GM23338 (cell line): ENCODE measurements at regions not wholly inside any gene's neighbourhood (a gene's known extent, or its start where the extent isn't known, plus 50 kb on each side); places are given as distances from the start of the nearest gene placed in this dataset.

Experiments used
- ATAC-seq: fragments of 200-7000 bp; cut with Tn5 transposase; 3 replicates; pipeline ENCODE4 v1.9.1; 2020
- DNase-seq: peaks from one replicate; pipeline ENCODE4 v3.0.0-alpha.2; 2015; ENCODE audit warnings: low spot score
- H2AFZ ChIP-seq: fragments of 200-600 bp; sonication (generic); 2 replicates; pipeline ENCODE4 v1.8.0; 2016; ENCODE audit warnings: antibody characterized with exemption, mild to moderate bottlenecking, moderate library complexity
- H3F3A ChIP-seq: fragments of 200-600 bp; sonication (generic); replicated peaks from 2 replicates; pipeline ENCODE4 v1.8.0; 2017; ENCODE audit warnings: antibody characterized with exemption, mixed run types, low read depth
- H3K27ac ChIP-seq: fragments of 200-600 bp; sonication (generic); 2 replicates; pipeline ENCODE4 v1.6.1; 2016; ENCODE audit warnings: low read depth
- H3K27me3 ChIP-seq: fragments of 200-600 bp; sonication (generic); 2 replicates; pipeline ENCODE4 v1.8.0; 2016; ENCODE audit warnings: mild to moderate bottlenecking, mixed run types, moderate library complexity; ENCODE audit not compliant: insufficient read depth
- H3K36me3 ChIP-seq: fragments of 200-600 bp; sonication (generic); 2 replicates; pipeline ENCODE4 v1.8.0; 2016; ENCODE audit warnings: mild to moderate bottlenecking; ENCODE audit not compliant: insufficient read depth
- H3K4me1 ChIP-seq: fragments of 200-600 bp; sonication (generic); 2 replicates; pipeline ENCODE4 v1.8.0; 2016; ENCODE audit warnings: mild to moderate bottlenecking, moderate library complexity; ENCODE audit not compliant: insufficient read depth
- H3K4me2 ChIP-seq: fragments of 200-600 bp; sonication (generic); 2 replicates; pipeline ENCODE4 v1.7.1; 2017; ENCODE audit warnings: mixed run types
- H3K4me3 ChIP-seq: fragments of 200-600 bp; sonication (generic); 2 replicates; pipeline ENCODE4 v1.6.1; 2016; ENCODE audit warnings: mixed run types
- H3K79me2 ChIP-seq: fragments of 200-600 bp; sonication (generic); replicated peaks from 2 replicates; pipeline ENCODE4 v1.8.0; 2017; ENCODE audit warnings: mild to moderate bottlenecking; ENCODE audit not compliant: insufficient read depth
- H3K9me2 ChIP-seq: fragments of 200-600 bp; sonication (generic); 2 replicates; pipeline ENCODE4 v1.8.0; 2017; ENCODE audit not compliant: insufficient read depth
- H4K20me1 ChIP-seq: fragments of 200-600 bp; sonication (generic); replicated peaks from 2 replicates; pipeline ENCODE4 v1.8.0; 2017; ENCODE audit warnings: mild to moderate bottlenecking; ENCODE audit not compliant: insufficient read depth
- H3K27ac Mint-ChIP-seq: 2 replicates; pipeline ENCODE4 v1.8.0; 2020; ENCODE audit warnings: inconsistent platforms, mild to moderate bottlenecking, moderate library complexity, mixed read lengths
- H3K27me3 Mint-ChIP-seq: 3 replicates; pipeline ENCODE4 v1.8.0; 2022; ENCODE audit warnings: low read depth, mild to moderate bottlenecking, moderate library complexity, mixed read lengths, inconsistent platforms; ENCODE audit not compliant: insufficient read depth, poor library complexity
- H3K36me3 Mint-ChIP-seq: 3 replicates; pipeline ENCODE4 v1.8.0; 2021; ENCODE audit warnings: low read depth, mild to moderate bottlenecking, inconsistent platforms, moderate library complexity, mixed read lengths
- H3K4me1 Mint-ChIP-seq: 3 replicates; pipeline ENCODE4 v1.8.0; 2020; ENCODE audit warnings: mild to moderate bottlenecking, inconsistent platforms, mixed read lengths
- H3K4me3 Mint-ChIP-seq: 3 replicates; pipeline ENCODE4 v1.8.0; 2021; ENCODE audit warnings: moderate library complexity, mild to moderate bottlenecking, inconsistent platforms, mixed read lengths
- H3K9me3 Mint-ChIP-seq: 3 replicates; pipeline ENCODE4 v1.8.0; 2020; ENCODE audit warnings: moderate library complexity, mild to moderate bottlenecking, inconsistent platforms, mixed read lengths
- CREB1 ChIP-seq: fragments of 250-450 bp; sonication (Bioruptor Pico); IDR thresholded peaks from 2 replicates; pipeline ENCODE4 v1.5.0; 2020; ENCODE audit warnings: low read depth, mild to moderate bottlenecking, moderate library complexity
- ETS1 ChIP-seq: IDR thresholded peaks from 2 replicates; pipeline ENCODE4 v1.6.1; 2016; ENCODE audit warnings: antibody characterized with exemption
- EZH2 ChIP-seq: fragments of 200-600 bp; sonication (generic); IDR thresholded peaks from one replicate; pipeline ENCODE4 v1.8.0; 2017; ENCODE audit warnings: antibody characterized with exemption, mild to moderate bottlenecking, low read depth; ENCODE audit not compliant: unreplicated experiment
- EZH2phosphoT487 ChIP-seq: fragments of 200-600 bp; sonication (generic); IDR thresholded peaks from one replicate; pipeline ENCODE4 v1.8.1; 2018; ENCODE audit warnings: antibody characterized with exemption; ENCODE audit not compliant: unreplicated experiment
- JUNB ChIP-seq: IDR thresholded peaks from one replicate; pipeline ENCODE4 v1.6.1; 2016; ENCODE audit warnings: antibody characterized with exemption; ENCODE audit not compliant: unreplicated experiment
- NANOG ChIP-seq: IDR thresholded peaks from 2 replicates; pipeline ENCODE4 v1.6.1; 2016; ENCODE audit warnings: antibody characterized with exemption, borderline replicate concordance
- ZNF114 ChIP-seq: fragments of 250-450 bp; sonication (Bioruptor Pico); IDR thresholded peaks from 2 replicates; pipeline ENCODE4 v1.5.0; 2020; ENCODE audit warnings: mild to moderate bottlenecking, moderate library complexity
- ZNF462 ChIP-seq: fragments of 250-450 bp; sonication (Bioruptor Pico); IDR thresholded peaks from 2 replicates; pipeline ENCODE4 v1.5.0; 2020; ENCODE audit warnings: mild to moderate bottlenecking, moderate library complexity

- Histone ChIP-seq H3K9me2 (no peaks in the 10 kb centered on the region; the same call in 1 of the 2 replicates), H3K79me2 (no peaks in the 10 kb centered on the region), H3K4me3 (no peak overlapping the region), H3K4me2 (no peak overlapping the region), H3K36me3 (no peaks in the 10 kb centered on the region), H3K27me3 (no peaks in the 10 kb centered on the region), H4K20me1 (no peaks in the 10 kb centered on the region), H3K4me1 (no peaks in the 10 kb centered on the region), H3F3A (no peaks in the 10 kb centered on the region), H3K27ac (no peak overlapping the region), H2AFZ (no peak overlapping the region)
- Mint-ChIP-seq H3K4me1 (no peaks in the 10 kb centered on the region), H3K4me3 (no peak overlapping the region), H3K27me3 (no peaks in the 10 kb centered on the region), H3K36me3 (no peaks in the 10 kb centered on the region), H3K9me3 (peaks cover 5% of the 10 kb centered on the region; the same call in 1 of the 3 replicates), H3K27ac (no peak overlapping the region)
- ATAC-seq (no peak), DNase-seq (no peak)
- TF ChIP-seq EZH2phosphoT487 = no peak
- TF ChIP-seq CREB1 = no peak
- no peak for TF ChIP-seq JUNB
- no peak for TF ChIP-seq ZNF114 (CRISPR knock-in tag)
- TF ChIP-seq EZH2 = no peak
- TF ChIP-seq NANOG = no peak
These were observed 239.7 kb upstream of the UGT8 start for GRCh38 chr4:114358901-114359300.

- TF ChIP-seq NANOG = no peak
- Mint-ChIP-seq H3K4me1 (no peaks in the 10 kb centered on the region; the same call in 2 of the 3 replicates), H3K27ac (no peak overlapping the region), H3K36me3 (no peaks in the 10 kb centered on the region), H3K4me3 (no peak overlapping the region), H3K9me3 (no peaks in the 10 kb centered on the region), H3K27me3 (no peaks in the 10 kb centered on the region)
- Histone ChIP-seq H3K9me2 (peaks cover 6% of the 10 kb centered on the region; the same call in 1 of the 2 replicates), H4K20me1 (no peaks in the 10 kb centered on the region), H3K4me3 (no peak overlapping the region), H3K27me3 (no peaks in the 10 kb centered on the region), H3K27ac (no peak overlapping the region), H2AFZ (no peak overlapping the region), H3K4me2 (no peak overlapping the region), H3F3A (no peaks in the 10 kb centered on the region), H3K79me2 (no peaks in the 10 kb centered on the region), H3K4me1 (no peaks in the 10 kb centered on the region), H3K36me3 (no peaks in the 10 kb centered on the region)
- ATAC-seq (no peak), DNase-seq (no peak)
These were observed 237.4 kb upstream of the UGT8 start for GRCh38 chr4:114361249-114361648.

- Histone ChIP-seq H3K79me2 (no peaks in the 10 kb centered on the region), H3K4me3 (no peak overlapping the region), H3K4me2 (no peak overlapping the region), H3K36me3 (no peaks in the 10 kb centered on the region), H3K4me1 (no peaks in the 10 kb centered on the region), H3F3A (no peaks in the 10 kb centered on the region), H3K27ac (no peak overlapping the region), H4K20me1 (no peaks in the 10 kb centered on the region), H3K27me3 (no peaks in the 10 kb centered on the region), H2AFZ (no peak overlapping the region), H3K9me2 (0 out of 2 replicates have a peak, but pooled peaks cover 6% of the 10 kb centered on the region)
- TF ChIP-seq ZNF462 (CRISPR knock-in tag) = peak; percentile 46; the same call in 1 of the 2 replicates
- TF ChIP-seq ETS1 = no peak
- no peaks in the 10 kb centered on the region for H3K36me3 Mint-ChIP-seq
- no peaks in the 10 kb centered on the region; the same call in 2 of the 3 replicates for H3K4me1 Mint-ChIP-seq
- no peak overlapping the region for H3K27ac Mint-ChIP-seq
- H3K4me3 Mint-ChIP-seq = no peak overlapping the region
- no peak; the same call in 2 of the 3 replicates for ATAC-seq
- H3K27me3 Mint-ChIP-seq = no peaks in the 10 kb centered on the region
- no peaks in the 10 kb centered on the region for H3K9me3 Mint-ChIP-seq
- peak; percentile 47 for DNase-seq
These were observed 233.8 kb upstream of the UGT8 start for GRCh38 chr4:114364857-114365256.
